Muscle of back (tissue), 3 donors: ENCODE measurements at regions not wholly inside any gene's neighbourhood (a gene's known extent, or its start where the extent isn't known, plus 50 kb on each side); places are given as distances from the start of the nearest gene placed in this dataset.
"Not testable (repeated sequence)": the region's sequence is repeated elsewhere in the genome, so short reads cannot be mapped to it uniquely, and the experiment has no call there.

Source experiments
- DNase-seq, 3 donors: peaks; one replicate each; pipeline versions ENCODE4 v3.0.0 to v3.0.0-alpha.2; 2013

DNA sequence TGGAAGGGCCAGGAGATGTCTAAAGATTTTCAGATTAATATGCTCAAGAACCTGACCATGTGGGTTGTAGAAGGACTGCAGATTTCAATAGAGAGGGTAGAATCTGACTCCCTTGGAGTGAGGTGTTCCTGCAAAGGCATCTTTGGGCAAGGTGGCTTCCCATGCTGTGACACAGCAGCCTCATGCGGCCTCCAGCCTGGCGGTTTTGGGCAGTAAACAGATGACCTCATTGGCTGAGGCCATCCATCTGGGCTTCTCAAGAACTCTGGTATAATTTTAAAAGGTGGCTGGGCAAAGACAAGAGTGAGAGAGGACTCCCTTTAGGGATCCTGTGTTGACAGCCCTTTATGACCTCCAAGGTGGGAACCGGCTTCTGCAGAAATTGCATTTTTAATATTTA, 90.3 kb upstream of the ERCC6L2 start:
- DNase-seq: no peak

DNA sequence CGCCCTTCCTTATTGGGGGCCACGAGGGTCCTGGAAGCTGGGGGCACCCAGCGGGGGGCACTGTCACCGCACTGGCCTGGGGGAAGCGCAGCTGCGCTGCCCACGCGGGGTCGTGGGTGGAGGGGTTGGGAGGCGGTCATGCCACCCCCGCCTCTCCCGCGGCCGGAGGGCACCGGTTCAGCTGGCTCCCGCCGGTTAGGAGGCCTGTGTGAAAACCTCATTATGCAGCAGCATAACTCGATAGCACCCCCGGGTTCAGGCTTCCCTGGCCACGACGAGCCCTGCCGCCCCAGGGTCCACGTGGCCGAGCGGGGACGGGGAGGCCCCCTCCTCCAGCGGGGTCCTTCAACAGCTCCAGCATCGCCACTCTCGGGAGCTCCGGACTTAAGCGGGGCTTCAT, 91.2 kb upstream of the ERCC6L2 start:
- DNase-seq: no peak

DNA sequence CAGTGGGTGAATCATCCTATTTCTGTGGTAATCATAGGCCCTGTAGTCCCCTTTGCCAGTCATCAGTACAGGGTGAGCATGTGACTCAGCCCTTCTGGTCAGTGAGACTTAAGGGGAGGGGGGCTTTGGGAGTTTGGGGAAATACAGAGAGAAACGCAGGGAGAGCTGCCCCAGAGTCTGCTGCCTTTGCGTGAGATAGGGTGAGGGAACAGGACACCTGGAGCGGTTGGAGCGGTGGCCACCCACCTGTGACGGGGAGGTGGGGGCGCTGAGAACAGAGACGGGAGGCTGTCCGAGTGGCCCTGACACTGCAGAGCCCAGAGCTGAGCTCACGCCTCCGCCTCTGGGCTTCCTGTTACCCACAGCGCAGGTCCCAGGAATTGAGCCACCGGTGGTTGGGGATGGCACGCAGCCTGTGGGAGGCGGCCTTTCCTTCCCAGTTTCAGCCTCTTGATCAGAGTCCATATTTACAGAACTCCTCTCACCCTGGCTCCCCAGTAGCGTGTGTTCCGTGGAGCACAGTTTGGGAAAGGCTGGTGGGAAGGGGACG, 92.0 kb upstream of the ERCC6L2 start:
- DNase-seq: no peak

DNA sequence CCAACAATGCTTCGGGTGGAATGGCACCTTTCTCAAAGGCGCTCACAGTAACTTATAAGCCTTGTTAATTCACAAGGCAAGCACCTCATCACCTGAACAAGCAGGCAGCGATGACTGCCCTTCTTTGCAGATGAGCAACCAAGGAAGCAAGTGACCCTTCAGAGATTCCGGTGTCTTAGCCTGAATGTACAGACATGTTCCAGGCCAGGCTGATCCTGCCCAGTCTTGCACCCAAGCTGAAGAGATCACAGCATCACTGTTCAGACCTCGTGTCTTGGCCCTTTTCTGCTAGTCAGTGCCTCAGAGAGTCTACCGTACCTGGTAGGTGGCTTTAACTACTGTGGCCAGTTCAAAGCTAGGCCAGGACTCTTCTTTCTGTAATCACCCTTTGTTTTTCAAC, 94.7 kb upstream of the ERCC6L2 start:
- no peak for DNase-seq

DNA sequence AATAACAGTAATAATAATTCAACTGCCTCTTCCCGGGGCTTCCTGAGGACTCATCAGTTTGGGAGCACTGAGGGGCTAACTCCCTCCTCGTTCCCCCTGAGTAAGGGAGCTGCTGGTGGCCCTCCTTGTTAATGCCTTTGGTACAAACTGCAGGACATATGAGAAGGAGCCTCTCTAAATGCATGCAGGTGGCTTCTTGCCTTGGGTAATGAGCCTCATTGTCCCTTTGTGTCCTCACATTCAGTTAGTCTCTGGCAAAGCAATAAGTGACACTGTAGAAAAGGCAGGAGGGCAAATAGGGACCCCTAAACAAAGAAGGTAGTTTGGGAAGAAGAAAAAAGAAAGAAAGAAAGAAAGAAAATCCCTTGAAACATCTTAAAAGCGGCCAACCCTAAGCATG, 95.4 kb upstream of the ERCC6L2 start:
- no peak for DNase-seq

DNA sequence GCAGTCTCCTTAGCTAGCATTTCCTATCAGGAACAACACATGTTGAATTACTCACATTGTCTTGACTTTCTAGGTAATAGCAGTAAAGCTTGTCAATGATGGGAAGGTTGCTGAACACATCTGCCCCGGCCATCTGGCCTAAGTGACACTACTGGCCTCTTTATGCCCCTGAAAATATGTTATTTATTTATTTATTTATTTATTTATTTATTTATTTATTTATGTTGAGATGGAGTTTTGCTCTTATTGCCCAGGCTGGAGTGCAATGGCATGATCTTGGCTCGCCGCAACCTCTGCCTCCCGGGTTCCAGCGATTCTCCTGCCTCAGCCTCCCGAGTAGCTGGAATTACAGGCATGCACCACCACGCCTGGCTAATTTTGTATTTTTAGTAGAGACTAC, 95.9 kb upstream of the ERCC6L2 start:
- not testable (repeated sequence) for DNase-seq

DNA sequence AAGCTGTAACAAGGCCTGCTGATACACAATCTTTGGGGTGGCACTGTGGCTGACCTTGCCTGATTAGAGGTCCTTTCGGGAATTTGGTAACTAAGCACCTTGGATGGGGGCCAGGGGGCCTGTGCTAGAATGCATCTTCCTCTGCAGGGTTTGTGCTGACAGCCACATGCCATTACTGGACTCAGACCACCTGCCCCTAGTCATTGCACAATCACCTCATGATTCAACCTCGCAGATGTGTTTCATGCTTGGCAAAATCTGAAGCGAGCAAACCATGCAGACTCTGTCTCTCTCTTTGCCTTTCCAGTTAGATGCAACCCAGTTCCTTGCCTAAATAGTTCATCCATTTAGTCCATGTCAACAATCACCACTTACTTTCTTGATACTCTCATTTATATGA, 96.5 kb upstream of the ERCC6L2 start:
- DNase-seq: peak in 1 of 3 donors; percentile 54

DNA sequence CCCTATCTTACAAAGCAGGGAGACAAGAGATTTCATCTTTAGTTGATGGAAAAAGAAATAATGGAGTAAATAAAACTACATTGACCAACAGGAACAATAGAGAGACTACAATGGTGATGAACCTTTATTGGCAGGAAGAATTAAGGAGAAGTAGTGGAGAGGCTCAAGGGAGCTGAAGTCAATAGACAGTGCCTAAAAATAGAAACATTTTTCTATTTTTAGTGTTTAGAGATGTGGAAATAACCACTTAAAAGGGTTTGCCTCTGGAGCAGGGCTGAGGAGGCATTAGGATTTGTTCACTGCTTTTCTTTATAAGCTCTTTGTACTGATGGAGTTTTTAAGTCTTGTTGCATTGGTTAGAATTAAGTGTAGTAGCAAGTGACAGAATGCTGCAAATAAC, 98.4 kb upstream of the ERCC6L2 start:
- no peak for DNase-seq

DNA sequence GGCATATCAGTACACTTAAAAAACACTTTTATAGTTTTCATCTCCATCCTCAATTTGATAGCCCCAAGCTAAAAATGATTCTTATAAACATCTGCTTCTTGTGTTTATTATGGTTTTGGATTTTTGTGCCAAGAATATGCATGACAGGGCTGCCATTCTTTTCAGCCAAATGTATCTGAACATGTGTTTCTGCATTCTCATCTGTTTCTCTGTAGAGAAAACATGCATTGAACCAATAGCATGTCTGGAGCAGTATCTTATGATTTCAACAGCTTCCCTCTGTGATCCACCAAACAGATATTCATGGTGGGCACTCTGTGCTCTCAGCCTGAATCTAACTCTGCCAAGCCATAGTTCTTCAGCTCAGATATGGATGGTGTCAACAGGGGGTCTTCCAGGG, 99.3 kb upstream of the ERCC6L2 start:
- DNase-seq: peak in 1 of 3 donors; percentile 32

DNA sequence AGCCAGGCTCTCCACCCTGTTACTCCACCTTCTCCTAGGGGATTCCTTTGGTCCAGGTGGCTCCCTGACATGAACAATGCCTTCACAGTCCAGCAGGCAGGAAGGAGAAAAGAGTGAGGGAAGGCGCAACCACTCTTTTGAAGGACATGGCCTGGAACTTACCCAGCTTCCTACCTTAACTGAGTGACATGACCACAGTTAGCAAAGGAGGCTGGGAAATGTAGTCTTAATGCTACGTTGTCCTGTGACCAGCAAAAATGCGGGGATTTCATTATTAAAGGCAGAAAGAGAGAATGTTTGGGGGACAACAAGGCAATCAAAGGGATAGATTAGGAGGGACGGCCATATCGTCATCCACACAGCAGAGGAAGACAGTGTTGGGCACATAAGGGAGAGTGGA, 100.3 kb upstream of the ERCC6L2 start:
- DNase-seq: no peak

DNA sequence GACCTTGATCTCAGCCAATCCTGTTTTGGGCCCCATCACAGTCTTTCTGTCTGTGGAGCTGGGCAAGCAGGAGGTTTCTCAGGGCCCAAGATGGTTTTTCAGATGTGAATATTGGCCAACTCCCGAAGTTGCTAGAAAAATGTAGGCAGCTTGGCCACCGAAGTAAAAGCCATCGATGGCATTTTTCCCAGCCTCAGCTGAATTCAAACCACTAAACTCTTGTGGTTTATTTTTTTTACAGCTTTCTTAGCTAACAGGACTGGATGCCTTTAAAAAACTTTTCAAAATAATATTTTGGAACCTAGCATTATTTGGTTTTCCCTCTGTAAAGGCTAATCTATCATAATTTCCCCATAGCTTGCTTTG, 102.5 kb upstream of the ERCC6L2 start:
- no peak for DNase-seq

DNA sequence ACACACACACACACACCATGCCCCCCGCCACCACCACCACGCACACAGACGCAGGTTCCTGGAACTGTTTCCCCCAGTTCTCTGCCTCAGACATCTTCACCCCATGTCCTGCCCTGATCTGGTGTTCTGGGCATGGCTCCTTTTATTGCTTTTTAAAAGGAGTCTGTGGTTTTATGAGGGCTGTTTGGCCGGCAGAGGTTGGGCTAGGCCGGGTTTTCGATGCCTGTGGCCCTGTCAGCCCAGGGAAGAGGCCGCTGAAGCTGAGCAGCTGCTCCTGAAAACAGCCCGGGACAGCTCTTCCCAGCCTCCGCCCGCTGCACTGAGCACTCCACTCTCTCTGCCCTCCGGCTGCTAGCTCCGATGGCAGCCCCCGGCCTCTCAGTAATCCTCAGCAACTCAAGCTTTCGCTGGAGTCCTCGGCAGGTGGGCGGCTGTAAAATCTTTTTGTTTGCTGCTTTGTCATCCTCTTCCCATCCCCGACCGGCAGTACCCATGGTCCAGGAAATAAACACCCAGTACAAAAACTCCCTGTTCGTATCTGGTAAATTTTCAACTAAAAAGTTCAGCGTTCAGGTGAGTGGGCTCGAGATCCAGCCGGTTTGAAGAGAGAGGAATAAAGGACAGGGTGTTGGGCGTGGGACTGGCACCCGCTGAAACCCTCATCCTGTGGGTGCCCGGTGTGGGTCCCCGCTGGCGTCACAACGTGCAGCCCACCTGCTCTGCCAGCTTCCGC, 103.0 kb upstream of the ERCC6L2 start:
- DNase-seq: peak in 2 of 3 donors; percentile 41 to 74

DNA sequence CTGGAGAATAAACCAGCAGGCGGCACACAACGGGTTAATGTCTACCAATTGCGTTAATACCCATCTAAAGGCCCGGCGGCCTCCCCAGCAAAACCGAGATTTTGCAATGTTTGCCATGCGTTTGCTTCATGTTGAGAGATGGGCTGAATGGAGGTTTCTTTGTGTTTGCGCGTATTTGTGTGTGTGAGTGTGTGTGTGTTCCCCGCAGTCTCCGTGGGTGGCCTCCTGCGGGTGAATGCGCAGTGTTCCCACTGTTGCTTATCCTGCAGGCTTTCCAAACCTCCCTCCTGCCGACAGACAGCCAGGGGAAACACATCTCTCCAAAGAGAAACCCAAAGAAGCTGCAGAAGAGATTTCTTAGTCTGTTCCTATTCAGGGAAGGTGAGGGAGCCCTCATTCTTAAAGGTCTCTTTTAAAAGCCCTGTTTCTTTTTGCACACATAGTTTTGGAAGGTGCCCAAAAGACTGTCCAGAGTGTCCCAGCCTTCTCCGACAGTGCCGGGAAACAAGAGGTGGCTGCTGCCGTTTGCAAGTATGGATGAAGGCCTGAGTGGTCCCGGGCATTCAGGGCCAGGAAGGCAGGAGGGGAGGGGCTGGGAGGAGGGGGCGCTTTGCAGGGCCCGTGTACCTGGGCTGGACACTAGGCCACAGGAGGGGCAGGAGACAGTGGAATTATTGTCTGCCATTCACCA, 103.8 kb upstream of the ERCC6L2 start:
- DNase-seq: peak in 1 of 3 donors; percentile 63

DNA sequence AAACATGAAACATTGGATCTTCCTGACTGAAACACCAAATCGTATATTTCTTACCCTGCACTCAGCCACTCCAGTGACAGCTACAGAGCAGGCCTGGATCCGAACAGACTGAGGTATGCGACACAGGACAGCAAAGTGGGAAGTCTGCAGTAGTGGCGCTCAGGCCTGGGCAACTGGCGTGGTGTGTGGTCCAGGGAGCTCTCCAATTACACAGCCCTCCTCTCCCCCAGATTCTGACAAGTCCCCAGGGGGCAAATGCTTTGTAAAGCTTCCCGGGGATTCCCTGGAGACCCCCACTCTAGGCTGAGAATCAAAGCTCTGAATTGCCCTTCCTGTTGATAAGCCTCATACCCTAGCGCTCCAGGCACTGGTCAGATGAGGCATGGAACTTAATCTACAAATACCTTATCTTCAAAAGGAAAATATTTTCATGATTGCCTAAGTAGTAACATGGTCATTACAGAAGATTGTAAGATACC, 104.8 kb upstream of the ERCC6L2 start:
- no peak for DNase-seq

DNA sequence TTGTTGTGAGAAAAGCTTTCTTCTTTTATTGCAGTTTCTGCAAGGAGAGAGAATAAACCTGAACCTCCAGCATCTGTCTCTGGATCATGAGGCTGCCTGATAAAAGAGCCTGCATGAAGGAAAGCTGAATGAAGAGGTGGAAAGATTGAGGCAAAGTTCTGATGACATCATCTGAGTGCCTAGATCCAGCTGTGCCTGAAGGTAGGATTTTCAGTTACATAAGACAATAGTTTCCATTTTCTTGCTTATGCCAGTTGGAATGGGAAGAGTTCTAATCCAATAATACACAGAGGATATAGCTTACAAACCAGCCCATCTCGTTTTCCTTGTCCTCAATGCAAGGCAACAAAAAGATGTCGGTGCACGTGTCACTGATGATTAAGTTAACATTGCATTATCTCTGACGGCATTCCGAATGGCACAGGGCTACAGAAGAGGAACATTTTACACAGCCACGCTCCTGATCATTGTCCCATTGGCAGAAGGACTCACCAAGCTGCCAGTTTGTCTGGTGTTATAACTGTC, 105.5 kb upstream of the ERCC6L2 start:
- DNase-seq: no peak

DNA sequence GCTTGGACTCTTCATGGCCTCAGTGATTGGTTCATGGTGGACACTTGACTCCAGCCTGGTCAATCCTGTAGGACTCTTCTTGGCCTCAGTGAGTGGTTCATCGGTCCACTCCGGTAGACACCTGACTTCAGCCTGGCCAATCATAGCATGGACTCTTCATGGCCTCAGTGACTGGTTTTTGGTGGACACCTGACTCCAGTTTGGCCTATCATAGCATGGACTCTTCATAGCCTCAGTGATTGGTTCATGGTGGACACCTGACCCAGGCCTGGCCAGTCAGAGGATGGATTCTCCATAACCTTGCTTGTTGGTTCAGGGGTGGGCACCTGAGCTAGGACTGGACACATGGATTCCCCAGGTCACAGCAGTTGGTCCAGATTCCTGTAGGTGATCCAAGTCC, 106.0 kb upstream of the ERCC6L2 start:
- no peak for DNase-seq

DNA sequence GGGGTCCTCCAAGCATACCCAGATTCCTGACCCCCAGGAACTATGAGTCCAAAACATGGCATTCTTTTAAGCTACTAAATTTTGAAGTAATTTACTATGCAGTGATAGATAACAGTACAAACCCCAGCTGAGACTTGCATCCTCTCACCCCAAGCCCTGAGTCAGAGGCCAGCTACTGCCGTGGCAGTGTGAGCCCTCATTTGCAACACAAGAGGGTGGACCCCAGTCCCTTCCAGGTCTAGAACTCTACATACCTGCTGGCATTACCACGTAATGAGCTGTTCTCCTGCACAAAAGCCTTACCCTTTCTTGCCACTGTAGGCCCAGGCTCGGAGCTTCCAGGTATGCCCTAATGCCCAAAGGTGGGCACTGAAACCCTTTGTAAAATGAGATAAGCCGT, 108.6 kb upstream of the ERCC6L2 start:
- DNase-seq: no peak

DNA sequence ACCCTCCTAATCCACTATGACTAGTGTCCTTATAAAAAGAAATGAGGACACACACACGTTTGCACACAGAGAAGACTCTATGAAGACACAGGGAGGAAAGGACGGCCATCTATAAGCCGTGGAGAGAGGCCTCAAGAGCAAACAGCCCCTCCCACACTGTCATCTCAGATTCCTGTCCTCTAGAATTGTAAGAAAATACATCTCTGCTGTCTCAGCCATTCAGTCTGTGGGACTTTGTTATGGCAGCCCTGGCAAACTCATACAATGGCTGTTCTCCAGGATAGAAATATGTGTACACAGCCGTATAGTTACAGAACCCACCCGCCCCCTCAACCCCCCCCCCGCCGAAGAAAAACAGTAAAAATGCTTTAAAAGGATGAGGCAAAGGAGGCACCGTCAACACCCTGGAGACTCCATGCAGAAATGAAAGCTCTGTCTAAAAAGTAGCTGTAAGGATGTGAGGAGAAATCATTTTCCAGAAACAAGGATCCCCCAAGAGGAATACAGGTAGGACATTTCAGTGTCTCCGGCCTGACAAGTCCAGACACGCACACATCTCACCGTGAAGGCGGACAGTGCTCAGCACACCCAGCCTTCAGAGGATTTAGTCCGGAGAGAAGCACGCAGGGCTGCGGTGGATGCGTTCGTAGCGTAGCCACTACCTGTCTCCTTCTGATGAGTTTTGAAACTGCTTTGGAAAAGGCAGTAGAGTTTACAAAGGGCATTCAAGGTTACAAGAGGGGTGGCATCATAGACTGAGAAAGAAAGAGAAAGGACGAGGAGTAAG, 110.8 kb upstream of the ERCC6L2 start:
- DNase-seq: peak in 1 of 3 donors; percentile 19

DNA sequence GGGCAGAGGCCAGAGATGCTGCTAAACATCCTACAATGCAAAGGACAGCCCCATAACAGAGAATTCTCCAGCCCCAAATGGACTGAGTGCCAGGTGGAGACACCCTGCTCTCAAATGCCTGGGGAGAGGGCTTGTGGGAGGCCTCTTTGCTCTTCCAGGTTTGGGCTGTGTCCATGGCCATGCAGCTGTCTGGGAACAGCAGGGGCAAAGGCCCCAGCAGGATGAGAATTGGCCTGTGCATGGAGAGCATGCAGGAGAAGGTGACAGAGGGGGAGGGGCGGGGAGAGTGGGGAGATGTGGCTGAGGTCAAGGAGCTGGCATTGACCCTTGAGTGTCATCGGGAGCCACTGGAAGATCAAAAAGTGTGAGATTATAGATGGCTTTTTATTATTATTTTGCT, 111.5 kb upstream of the ERCC6L2 start:
- no peak for DNase-seq

DNA sequence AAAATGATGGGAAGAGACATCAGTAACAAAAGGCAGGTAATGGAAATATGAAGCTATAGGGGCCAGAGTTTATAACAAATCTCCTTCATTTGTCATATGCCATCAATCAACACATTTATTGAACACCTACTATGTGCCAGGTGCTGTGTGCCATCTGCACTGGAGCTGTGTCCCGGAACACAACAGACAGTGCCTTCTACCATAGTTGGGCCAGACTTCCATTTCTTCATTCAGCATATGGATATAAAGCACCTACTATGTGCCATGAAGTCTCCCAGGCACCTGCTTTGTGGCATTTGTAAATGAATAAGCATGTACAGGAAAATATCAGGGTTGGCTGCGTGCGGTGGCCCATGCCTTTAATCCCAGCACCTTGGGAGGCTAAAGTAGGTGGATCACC, 112.5 kb upstream of the ERCC6L2 start:
- DNase-seq: no peak

DNA sequence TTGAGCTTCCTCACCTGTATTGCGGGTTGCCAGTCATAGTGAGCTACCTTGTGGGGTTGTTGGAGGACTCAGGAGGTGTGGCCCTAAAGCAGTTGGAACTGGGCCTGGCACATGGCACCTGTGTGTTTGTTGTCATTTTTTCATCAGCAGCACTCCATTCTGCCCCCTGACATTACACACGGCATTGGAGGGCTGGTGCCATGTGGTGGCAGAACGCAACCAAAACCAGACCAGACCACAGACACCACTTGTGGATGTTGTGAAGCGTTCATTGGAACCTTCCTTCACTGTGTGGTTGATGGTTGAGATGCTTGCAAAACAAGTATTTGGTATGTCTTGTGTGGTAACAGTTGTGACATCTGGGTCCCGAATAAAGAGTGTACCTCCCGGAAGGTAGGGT, 113.2 kb upstream of the ERCC6L2 start:
- DNase-seq: no peak

DNA sequence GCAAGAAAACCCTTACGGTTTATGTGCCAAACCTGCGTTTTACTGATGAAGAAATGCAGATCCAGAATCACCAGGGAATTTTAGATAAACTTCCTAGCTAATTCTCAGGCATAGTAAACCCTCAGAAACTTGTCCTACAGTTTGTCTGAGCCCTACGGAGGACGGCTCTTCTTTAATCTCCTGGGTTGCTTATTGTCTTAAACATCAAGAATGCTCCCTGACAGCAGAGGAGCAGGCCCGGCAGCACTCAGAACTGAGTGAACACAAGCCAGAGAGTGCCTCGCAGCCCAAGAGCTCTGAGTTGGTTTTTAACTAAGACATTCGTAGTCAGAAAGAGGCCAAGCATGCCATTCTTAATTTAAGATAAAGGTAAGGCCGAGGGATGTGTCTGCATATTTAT, 114.7 kb upstream of the ERCC6L2 start:
- no peak for DNase-seq
